Suprapubic skin (tissue), 4 donors: ENCODE measurements at regions not wholly inside any gene's neighbourhood (a gene's known extent, or its start where the extent isn't known, plus 50 kb on each side); places are given as distances from the start of the nearest gene placed in this dataset.
A peak's percentile ranks its signal among the peaks of the same experiment; 100 is the strongest.

Experiments used
- DNase-seq, 2 donors: peaks; one replicate each; pipeline ENCODE4 v3.0.0-alpha.2; 2019; ENCODE audit warnings: low spot score in 2 of 2
- H3K27ac ChIP-seq: fragments of 200-600 bp; sonication (generic); one replicate; pipeline ENCODE4 v1.5.1; 2019
- H3K27me3 ChIP-seq: fragments of 200-600 bp; sonication (generic); one replicate; pipeline ENCODE4 v1.5.1; 2019
- H3K36me3 ChIP-seq: fragments of 200-600 bp; sonication (generic); one replicate; pipeline ENCODE4 v1.5.1; 2019
- H3K4me1 ChIP-seq: fragments of 200-600 bp; sonication (generic); one replicate; pipeline ENCODE4 v1.5.1; 2019
- H3K4me3 ChIP-seq: fragments of 200-600 bp; sonication (generic); one replicate; pipeline ENCODE4 v1.5.1; 2019; ENCODE audit warnings: mild to moderate bottlenecking
- H3K9me3 ChIP-seq: fragments of 200-600 bp; sonication (generic); one replicate; pipeline ENCODE4 v1.5.1; 2019
- CTCF ChIP-seq, 2 donors: fragments of 200-600 bp in 1 of 2; fragments of 450-650 bp in 1 of 2; sonication (generic) in 1 of 2; IDR thresholded peaks; one replicate each; pipeline ENCODE4 v1.5.1; 2016 to 2019; ENCODE audit warnings: antibody characterized with exemption in 2 of 2, mild to moderate bottlenecking in 1 of 2, moderate library complexity in 1 of 2
- EP300 ChIP-seq: sonication (generic); formaldehyde crosslinking; IDR thresholded peaks from one replicate; pipeline ENCODE4 v1.6.1; 2017; ENCODE audit warnings: antibody characterized with exemption
- POLR2A ChIP-seq, 2 donors: fragments of 450-650 bp; IDR thresholded peaks; one replicate each; pipeline ENCODE4 v1.6.1; 2017; ENCODE audit warnings: antibody characterized with exemption in 2 of 2, mild to moderate bottlenecking in 2 of 2, moderate library complexity in 2 of 2
- POLR2AphosphoS5 ChIP-seq, 3 donors: sonication (generic); formaldehyde crosslinking; IDR thresholded peaks; one replicate each; pipeline ENCODE4 v1.6.1; 2017; ENCODE audit warnings: antibody characterized with exemption in 3 of 3
- WGBS: methylation state at CpG from one replicate; pipeline ENCODE4 v1.1.5; 2018; 5-methylcytosine and 5-hydroxymethylcytosine counted together

GRCh38 chr12:127284870-127285431 is 982.0 kb upstream of the TMEM132C start:
- Histone ChIP-seq H3K4me3 (no peak overlapping the region), H3K36me3 (no peaks in the 10 kb centered on the region), H3K27me3 (peaks cover 6% of the 10 kb centered on the region), H3K27ac (peak overlapping the region; percentile 44), H3K4me1 (no peaks in the 10 kb centered on the region), H3K9me3 (no peaks in the 10 kb centered on the region)
- WGBS: 40% methylated on average over 3 of the region's 3 CpGs
- TF ChIP-seq EP300 (no peak), POLR2A (IDR thresholded peaks at IDR 0.05) (no peak), POLR2AphosphoS5 (IDR thresholded peaks at IDR 0.05) (no peak), CTCF (IDR thresholded peaks at IDR 0.05) (no peak)
- peak in 1 of 2 donors; percentile 70 for DNase-seq

- TF ChIP-seq EP300 (no peak), POLR2AphosphoS5 (IDR thresholded peaks at IDR 0.05) (no peak), POLR2A (IDR thresholded peaks at IDR 0.05) (no peak), CTCF (IDR thresholded peaks at IDR 0.05) (no peak)
- H3K4me1 ChIP-seq: no peaks in the 10 kb centered on the region
- no peak overlapping the region for H3K27ac ChIP-seq
- 73% methylated on average over 3 of the region's 3 CpGs for WGBS
- H3K27me3 ChIP-seq: no peaks in the 10 kb centered on the region
- no peak for DNase-seq
- H3K4me3 ChIP-seq: no peak overlapping the region
- no peaks in the 10 kb centered on the region for H3K9me3 ChIP-seq
- no peaks in the 10 kb centered on the region for H3K36me3 ChIP-seq
Measured at GRCh38 chr12:127286281-127286680, 980.7 kb upstream of the TMEM132C start.

GRCh38 chr12:127287256-127287655 is 979.7 kb upstream of the TMEM132C start:
- 91% methylated on average over 11 of the region's 11 CpGs for WGBS
- H3K9me3 ChIP-seq: no peaks in the 10 kb centered on the region
- no peak overlapping the region for H3K4me3 ChIP-seq
- no peaks in the 10 kb centered on the region for H3K27me3 ChIP-seq
- DNase-seq: no peak
- no peak overlapping the region for H3K27ac ChIP-seq
- no peaks in the 10 kb centered on the region for H3K4me1 ChIP-seq
- no peaks in the 10 kb centered on the region for H3K36me3 ChIP-seq
- TF ChIP-seq POLR2A (IDR thresholded peaks at IDR 0.05): no peak
- no peak for TF ChIP-seq POLR2AphosphoS5 (IDR thresholded peaks at IDR 0.05)
- TF ChIP-seq EP300: no peak
- TF ChIP-seq CTCF (IDR thresholded peaks at IDR 0.05): no peak

GRCh38 chr12:127290251-127290650 is 976.7 kb upstream of the TMEM132C start:
- Histone ChIP-seq H3K4me3 (no peak overlapping the region), H3K4me1 (no peaks in the 10 kb centered on the region), H3K27ac (no peak overlapping the region), H3K9me3 (no peaks in the 10 kb centered on the region), H3K36me3 (no peaks in the 10 kb centered on the region), H3K27me3 (no peaks in the 10 kb centered on the region)
- WGBS: 77% methylated on average over 5 of the region's 5 CpGs
- TF ChIP-seq EP300 (no peak), POLR2AphosphoS5 (IDR thresholded peaks at IDR 0.05) (no peak), CTCF (IDR thresholded peaks at IDR 0.05) (no peak), POLR2A (IDR thresholded peaks at IDR 0.05) (no peak)
- peak in 1 of 2 donors; percentile 47 for DNase-seq

- H3K36me3 ChIP-seq: no peaks in the 10 kb centered on the region
- H3K27me3 ChIP-seq: no peaks in the 10 kb centered on the region
- H3K4me1 ChIP-seq: no peaks in the 10 kb centered on the region
- 96% methylated on average over 5 of the region's 6 CpGs for WGBS
- H3K4me3 ChIP-seq: no peak overlapping the region
- no peak for TF ChIP-seq POLR2A (IDR thresholded peaks at IDR 0.05)
- TF ChIP-seq EP300: no peak
- TF ChIP-seq POLR2AphosphoS5 (IDR thresholded peaks at IDR 0.05): no peak
- no peak for TF ChIP-seq CTCF (IDR thresholded peaks at IDR 0.05)
- H3K27ac ChIP-seq: no peak overlapping the region
- peak in 1 of 2 donors; percentile 35 for DNase-seq
- H3K9me3 ChIP-seq: no peaks in the 10 kb centered on the region
Measured at GRCh38 chr12:127292736-127293135, 974.2 kb upstream of the TMEM132C start.
